Fibroblast of the conjunctiva (primary cell): ENCODE measurements at regions not wholly inside any gene's neighbourhood (a gene's known extent, or its start where the extent isn't known, plus 50 kb on each side); places are given as distances from the start of the nearest gene placed in this dataset.

Experiments
- DNase-seq: peaks from one replicate; pipeline ENCODE4 v3.0.0-alpha.2; 2010; ENCODE audit warnings: low read depth

GRCh38 chr14:61107869-61108493 lies 126.9 kb downstream of the SLC38A6 start:
- no peak for DNase-seq

DNA sequence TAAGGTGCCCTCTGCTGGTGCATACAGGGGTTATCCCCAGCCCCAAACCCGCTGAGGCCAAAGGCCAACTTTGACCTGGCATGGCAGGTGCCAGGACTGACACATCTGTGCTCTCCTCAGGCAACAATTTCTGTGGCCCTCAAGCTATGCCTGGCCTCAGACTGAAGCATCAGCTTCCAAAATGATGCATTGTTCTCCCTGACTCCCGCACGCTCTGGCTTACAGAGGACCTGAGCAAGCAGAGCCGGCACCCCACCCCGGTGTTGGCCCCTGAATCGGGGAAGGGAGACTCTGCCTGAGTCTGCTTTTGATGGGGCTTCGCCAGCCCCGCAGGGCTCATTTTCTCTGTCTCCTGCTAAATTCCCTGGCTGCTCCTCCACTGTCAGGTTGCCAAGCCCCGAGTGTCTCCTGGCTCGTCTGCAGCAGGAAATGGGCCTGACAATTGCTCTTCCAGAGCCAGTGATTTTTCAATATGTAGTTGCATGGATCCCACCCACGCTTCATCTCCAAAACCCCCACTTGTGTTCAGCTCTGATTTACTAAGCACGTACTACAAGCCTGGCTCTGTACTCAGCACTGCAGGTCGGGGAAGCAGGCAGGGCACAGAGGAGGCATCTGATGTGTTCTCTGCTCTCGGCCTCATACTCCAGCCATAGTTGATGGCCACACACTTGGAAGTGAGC lies 126.1 kb downstream of the SLC38A6 start:
- peak; percentile 51 for DNase-seq

- no peak for DNase-seq
These were observed 125.4 kb downstream of the SLC38A6 start for GRCh38 chr14:61106271-61106958.

- DNase-seq, result no peak
These were observed 123.3 kb downstream of the SLC38A6 start for GRCh38 chr14:61104358-61104757.

DNA sequence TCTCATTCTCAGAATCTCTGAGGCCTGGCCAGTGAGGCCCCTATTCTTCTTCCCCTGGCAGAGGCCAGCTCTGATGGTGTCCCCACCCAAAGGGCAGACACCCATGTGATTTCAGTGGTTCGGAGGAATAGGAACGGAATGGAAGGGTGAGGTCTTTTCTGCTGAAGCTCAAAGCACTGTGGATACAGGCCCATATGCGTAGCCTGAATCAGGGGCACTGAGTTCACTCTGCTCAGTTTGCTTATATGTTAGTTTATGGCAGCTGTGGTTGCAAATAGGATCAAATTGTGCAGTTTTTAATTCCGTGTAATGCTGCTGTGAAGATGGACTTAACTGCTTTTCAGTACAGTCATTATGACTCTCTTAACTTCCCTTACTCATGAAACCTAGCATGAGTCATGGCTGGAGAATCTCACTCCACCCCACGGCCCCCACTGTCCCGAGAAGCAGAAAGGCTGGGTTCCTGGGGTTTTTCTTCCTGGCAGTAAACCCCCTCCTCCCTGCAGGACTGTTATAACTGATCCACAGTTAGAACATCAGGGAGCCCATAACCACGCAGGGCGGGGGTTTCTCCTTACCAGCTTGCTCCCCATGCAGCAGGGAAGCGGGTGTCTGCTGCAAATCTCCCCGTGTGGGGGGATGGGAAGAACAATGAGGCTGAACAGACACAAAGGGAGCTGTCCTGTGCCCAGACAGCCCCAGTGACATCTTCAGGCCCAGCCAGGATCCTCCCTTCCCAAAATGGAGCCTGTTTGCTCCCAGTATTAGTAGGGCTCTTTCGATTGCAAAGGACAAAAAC lies 122.7 kb downstream of the SLC38A6 start:
- DNase-seq, result peak; percentile 91

DNA sequence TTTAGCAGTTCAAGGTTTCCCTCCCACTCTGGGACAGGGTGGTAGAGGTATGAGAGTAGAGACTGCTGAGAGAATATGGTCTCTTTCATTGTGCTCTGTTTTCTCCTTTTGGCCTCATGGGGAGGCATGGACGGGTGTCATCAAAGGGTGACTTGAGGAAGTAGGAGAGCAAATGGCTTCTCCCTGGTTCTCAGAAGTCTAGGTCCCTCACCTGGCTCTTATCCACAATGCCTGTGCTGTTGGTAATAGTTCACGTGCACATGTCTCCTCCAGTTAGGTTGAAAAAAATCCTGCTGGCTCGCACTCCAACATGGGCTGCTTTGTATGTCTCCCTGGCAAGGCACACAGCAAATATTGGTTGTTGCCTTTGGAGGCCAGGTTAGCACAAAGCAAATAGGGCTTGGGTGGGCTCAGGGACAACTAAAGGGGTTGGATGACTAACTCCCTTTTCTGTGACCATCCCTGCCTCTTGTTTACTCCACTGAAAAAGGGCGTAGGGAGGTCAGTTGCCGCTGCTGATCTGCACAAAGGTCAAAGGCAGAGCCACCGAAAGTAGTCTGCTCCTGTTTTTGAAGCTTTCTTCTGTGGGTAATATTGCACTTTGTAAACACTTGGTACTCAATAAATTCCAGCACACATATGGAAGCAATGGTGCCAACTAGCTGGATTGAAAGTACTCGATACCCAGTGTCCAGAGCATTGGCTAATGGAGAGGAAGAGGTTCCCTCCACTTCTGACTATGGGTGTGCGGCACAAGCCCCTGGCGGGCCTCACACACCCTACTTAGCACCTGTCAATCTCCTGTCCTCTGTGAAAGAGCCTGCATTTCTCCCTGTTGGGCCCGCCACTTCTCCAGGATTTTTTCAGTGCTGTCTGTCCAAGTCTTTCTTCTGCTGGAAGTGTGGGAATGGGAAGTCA lies 121.8 kb downstream of the SLC38A6 start:
- no peak for DNase-seq
